GM21423 (cell line): ENCODE measurements at regions not wholly inside any gene's neighbourhood (a gene's known extent, or its start where the extent isn't known, plus 50 kb on each side); places are given as distances from the start of the nearest gene placed in this dataset.

Experiments
- ATAC-seq: cut with Tn5 transposase; IDR thresholded peaks from one replicate; pipeline ENCODE4 v1.9.1; 2021; ENCODE audit warnings: mild to moderate bottlenecking, moderate library complexity; ENCODE audit not compliant: unreplicated experiment

- no peak for ATAC-seq
Observed at GRCh38 chr3:127088511-127089351, 104.2 kb upstream of the PRR23E start.

- no peak for ATAC-seq
Observed at GRCh38 chr3:127089486-127090145, 103.3 kb upstream of the PRR23E start.

GRCh38 chr3:127090218-127091160 lies 102.4 kb upstream of the PRR23E start:
- no peak for ATAC-seq

GRCh38 chr3:127091376-127091775 lies 101.6 kb upstream of the PRR23E start:
- no peak for ATAC-seq

- ATAC-seq = no peak
Observed at GRCh38 chr3:127092368-127092767, 100.6 kb upstream of the PRR23E start.

- no peak for ATAC-seq
Observed at GRCh38 chr3:127092776-127093175, 100.2 kb upstream of the PRR23E start.

GRCh38 chr3:127093312-127093711 lies 99.6 kb upstream of the PRR23E start:
- no peak for ATAC-seq

GRCh38 chr3:127095774-127096173 lies 97.2 kb upstream of the PRR23E start:
- ATAC-seq = no peak

GRCh38 chr3:127096256-127097071 lies 96.5 kb upstream of the PRR23E start:
- no peak for ATAC-seq

- no peak for ATAC-seq
Observed at GRCh38 chr3:127097072-127097405, 95.9 kb upstream of the PRR23E start.

GRCh38 chr3:127097481-127097880 lies 95.5 kb upstream of the PRR23E start:
- ATAC-seq = no peak

- ATAC-seq = no peak
Observed at GRCh38 chr3:127099982-127100381, 92.9 kb upstream of the PRR23E start.

- no peak for ATAC-seq
Observed at GRCh38 chr3:127100459-127101410, 92.2 kb upstream of the PRR23E start.

GRCh38 chr3:127101411-127102187 lies 91.3 kb upstream of the PRR23E start:
- ATAC-seq = no peak

- ATAC-seq = no peak
Observed at GRCh38 chr3:127102188-127102520, 90.8 kb upstream of the PRR23E start.

GRCh38 chr3:127102587-127102986 lies 90.3 kb upstream of the PRR23E start:
- no peak for ATAC-seq

- ATAC-seq = no peak
Observed at GRCh38 chr3:127103080-127103479, 89.9 kb upstream of the PRR23E start.

- ATAC-seq = no peak
Observed at GRCh38 chr3:127104586-127104985, 88.3 kb upstream of the PRR23E start.

- ATAC-seq = no peak
Observed at GRCh38 chr3:127105587-127105986, 87.3 kb upstream of the PRR23E start.
